Esophagus muscularis mucosa (tissue), 3 donors: ENCODE measurements at regions not wholly inside any gene's neighbourhood (a gene's known extent, or its start where the extent isn't known, plus 50 kb on each side); places are given as distances from the start of the nearest gene placed in this dataset.

Experiments used
- CTCF ChIP-seq, 3 experiments: fragments of 200-600 bp in 2 of 3; fragments of 450-650 bp in 1 of 3; sonication (generic) in 2 of 3; IDR thresholded peaks; one replicate each; pipeline ENCODE4 v1.5.1; 2017 to 2019; ENCODE audit warnings: antibody characterized with exemption in 3 of 3, mild to moderate bottlenecking in 2 of 3, moderate library complexity in 1 of 3
- POLR2AphosphoS5 ChIP-seq, 2 donors: sonication (generic); formaldehyde crosslinking; IDR thresholded peaks; one replicate each; pipeline ENCODE4 v1.6.1; 2017; ENCODE audit warnings: antibody characterized with exemption in 2 of 2

GRCh38 chr2:239758279-239758877 is 266.8 kb downstream of the NDUFA10 start:
- no peak for TF ChIP-seq CTCF (IDR thresholded peaks at IDR 0.05)
- no peak for TF ChIP-seq POLR2AphosphoS5 (IDR thresholded peaks at IDR 0.05)
